ENCODE measurements at regions not wholly inside any gene's neighbourhood (a gene's known extent, or its start where the extent isn't known, plus 50 kb on each side); places are given as distances from the start of the nearest gene placed in this dataset.

DNA sequence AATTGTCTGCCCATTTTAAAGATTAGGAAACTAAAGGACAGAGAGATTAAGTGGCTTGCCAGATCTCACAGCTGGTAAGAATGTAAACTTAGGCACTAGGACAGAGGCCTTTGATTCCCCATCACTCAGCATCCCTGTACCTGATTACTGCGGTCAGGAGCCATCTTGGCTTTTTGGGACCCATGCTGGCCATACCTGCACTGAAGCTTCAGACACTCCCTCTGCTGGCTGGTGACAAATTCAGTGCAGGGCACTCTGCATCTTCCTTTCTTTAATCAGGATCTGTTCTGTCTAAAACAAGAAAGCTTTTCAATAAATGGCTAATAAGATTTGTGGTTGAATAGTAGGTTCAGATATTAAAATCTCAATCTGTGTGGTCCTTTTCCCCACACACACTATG is 215.5 kb upstream of the RORB start:
- peak; percentile 6 for DNase-seq

DNA sequence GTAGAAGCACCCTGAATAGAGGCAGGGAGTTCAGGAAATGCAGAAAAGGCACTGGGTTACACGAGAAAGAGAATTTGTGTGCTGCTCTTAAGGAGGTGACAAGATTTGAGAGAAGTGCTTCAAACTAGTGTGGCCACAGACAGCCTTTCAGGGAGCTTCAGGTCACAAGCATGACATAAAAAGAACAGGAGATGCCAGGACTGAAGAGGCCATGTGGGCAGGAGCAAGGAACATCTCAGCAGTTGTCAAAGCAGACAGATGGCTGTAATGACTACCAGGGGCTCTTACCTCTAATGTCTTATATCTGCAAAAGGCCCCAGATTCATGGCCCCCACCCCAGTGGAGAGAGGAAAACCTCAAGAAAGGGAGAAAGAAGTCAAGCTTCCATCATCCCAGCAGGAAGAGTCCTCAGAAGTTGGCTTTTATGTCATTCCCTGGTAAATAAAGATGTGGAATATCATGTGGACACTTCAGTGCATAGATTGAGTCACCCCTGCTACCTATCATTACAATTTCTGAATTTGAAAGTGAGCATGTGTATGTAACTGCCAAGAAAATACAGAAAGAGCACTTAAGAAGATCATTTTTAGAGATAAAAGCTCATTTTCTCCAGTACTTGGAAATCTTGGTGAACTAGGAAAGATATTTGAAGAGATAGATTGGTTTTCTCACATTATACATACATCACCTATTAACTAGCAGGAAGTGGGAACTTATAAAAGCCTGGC is 214.4 kb upstream of the RORB start:
- no peak for DNase-seq

DNA sequence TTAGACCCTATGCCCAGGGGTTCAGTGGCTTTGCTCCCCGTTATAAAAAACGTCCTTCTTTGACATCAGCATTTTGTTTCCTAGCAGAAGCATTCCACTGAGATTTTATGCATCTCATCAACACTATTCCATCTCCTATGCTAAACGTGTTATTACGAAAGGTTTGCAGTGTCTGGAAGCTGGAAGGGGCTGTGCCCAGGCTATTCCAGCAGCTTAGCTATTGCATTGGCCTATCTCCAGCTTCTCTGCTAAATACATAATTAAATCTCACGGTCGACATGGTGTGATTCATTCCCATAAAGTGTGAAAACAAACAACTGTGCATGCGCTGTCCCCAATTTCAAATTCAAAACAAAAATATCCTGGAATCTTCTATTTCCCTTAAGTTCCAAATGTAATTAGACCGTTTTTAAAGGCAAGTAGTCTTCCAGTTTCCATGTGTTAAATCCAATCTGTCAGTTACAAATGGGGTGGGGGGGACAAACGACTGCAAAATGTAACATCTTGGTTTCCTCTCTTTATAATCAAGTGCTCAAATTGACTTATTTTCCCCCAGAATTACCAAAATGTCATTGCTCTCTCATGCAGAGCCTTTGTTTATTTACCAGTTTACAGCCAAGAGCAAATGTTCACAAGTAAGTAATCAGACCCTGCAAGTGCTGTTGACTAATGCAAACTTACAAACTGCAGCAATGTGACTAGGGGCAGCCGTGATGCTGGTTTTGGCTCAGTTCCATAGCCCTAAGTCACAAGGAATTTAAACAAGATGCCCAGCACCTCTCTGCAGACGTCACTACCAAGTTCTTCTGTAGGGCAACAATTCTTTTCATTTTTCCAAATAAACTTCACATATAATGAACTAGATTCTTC is 212.3 kb upstream of the RORB start:
- no peak for DNase-seq

DNA sequence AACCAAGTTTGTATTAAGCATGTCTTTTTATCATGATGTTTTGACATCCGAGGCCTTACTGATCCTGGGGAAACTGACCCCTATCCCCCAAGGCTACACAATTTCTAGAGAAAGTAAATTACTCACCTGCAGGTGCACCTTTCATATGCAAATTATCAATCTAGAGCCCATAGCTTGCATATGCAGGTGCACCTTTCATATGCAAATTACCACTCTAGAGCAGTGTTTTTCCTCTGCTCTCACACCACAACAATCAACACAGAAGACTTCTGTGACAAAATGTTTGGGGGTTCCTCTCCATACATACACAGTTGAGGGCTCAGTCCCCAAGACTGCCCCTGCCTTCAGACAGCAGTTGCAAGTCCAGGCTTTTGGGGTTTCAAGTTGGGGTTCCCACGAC is 203.7 kb upstream of the RORB start:
- DNase-seq, result no peak

DNA sequence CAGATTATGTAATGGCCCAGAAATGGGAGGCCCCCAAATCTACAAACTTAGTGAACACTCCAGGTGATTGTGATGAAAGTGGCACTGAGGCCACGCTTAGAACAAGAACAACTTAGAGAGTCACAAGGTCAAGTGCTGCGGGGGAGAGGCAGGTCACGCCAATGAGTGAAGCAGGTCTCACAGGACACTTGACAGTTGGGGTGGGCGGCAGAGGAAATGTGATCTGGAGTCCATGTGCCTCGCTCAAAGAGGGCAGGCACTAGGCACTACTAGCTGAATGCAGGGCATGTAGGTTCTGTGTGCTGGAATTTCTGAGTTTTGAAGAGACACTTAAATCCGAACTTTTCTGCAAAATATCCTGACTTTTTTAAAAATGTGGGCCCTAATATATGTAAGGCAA is 193.2 kb upstream of the RORB start:
- DNase-seq, result no peak

DNA sequence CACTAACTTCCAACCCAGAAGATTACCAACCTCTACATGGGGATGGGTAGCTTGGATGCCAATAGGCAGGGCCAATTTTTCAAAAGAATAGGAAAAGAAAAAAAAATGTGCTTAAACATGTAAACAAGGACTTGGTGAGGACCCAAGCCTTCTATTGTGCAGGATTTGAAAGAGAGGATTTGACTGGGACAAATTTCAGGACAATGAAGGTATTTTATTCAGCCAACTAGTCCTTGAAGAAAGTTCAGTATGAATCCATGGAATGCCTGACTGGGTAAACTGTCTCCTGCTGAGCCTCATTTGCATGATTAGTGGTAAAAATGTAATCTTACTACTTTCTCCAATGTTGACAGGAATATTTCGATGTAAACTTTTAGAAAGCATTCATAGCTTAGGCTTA is 192.5 kb upstream of the RORB start:
- DNase-seq, result no peak

DNA sequence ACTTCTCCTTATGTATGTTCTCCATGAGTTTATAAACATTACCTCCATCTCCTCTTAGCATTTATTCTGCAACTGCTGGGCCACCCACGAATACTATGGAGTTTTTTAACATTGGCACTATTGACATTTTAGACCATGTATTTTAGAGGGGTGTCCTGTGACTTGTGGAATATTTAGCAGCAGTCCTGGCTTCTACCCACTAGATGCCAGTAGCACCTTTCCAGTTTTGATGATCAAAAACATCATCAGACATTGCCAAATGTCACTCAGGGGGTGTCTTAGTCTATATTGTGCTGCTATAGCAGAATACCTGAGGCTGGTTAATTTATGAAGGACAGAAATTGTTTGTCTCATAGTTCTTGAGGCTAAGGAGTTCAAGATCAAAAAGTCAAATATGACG is 187.5 kb upstream of the RORB start:
- DNase-seq, result no peak

DNA sequence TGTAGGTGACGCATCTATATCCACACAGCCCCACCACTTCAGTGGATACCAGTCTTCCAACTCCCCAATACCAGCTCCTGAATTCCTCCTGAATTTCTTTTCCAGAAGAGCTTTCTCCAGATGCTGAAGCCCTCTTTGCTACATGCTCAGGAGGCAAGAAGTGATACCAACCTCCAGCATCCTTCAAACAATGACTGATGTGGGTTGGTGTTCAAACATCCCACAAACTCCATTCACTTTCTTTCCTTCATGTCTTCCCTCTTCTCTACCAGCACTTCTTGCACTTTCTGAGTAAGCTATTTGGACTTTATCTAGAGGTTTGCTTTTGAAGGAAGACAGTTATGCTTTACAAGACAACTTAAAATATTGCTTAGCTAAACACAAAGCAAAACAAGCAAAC is 179.9 kb upstream of the RORB start:
- no peak for DNase-seq

DNA sequence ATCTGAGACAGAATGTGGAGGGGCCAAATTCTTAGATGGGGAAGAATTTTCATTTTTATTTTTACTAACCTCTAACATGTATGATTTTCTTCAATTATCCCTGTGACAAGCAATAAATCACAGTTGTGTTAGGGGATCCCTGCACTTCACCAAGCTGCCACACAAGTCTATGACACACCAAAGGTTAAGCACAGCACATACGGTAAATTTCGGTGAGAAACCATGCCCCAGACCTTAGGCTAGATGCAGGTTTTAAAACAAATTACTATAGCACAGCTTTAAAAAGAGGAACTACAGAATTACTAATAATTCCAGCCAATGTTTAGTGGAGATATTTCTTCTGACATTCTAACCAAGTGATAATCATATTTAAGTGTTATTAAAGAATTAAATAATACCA is 175.7 kb upstream of the RORB start:
- DNase-seq, result no peak

DNA sequence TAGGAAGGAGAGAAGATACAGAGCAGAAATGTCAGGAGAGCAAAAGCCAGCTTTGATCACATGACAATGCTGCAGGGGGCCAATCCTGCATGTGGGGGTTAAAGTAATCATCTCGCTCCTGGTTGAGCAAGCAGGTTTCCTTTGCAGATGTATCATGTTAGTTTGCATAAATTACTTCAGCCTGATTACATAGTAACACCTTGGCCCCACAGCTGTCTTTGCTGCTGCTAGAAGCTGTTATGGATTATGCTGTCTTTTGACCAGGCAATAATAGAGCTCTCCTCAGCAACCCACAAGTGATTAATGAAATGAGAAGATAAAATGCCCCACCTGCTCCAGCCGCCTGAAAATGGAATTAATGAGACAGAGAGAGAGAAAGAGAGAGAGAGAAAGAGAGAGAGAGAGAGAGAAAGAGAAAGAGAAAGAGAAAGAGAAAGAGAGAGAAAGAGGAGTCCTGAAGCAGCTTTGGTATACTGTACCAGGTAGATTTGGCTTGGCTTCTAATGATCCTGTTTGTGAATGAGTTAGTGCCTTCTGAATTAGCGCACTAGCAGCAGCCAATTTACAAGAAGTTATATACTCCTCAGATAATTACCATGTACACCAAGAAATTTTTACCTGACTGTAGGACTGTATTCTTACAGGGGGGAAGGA is 174.3 kb upstream of the RORB start:
- no peak for DNase-seq

DNA sequence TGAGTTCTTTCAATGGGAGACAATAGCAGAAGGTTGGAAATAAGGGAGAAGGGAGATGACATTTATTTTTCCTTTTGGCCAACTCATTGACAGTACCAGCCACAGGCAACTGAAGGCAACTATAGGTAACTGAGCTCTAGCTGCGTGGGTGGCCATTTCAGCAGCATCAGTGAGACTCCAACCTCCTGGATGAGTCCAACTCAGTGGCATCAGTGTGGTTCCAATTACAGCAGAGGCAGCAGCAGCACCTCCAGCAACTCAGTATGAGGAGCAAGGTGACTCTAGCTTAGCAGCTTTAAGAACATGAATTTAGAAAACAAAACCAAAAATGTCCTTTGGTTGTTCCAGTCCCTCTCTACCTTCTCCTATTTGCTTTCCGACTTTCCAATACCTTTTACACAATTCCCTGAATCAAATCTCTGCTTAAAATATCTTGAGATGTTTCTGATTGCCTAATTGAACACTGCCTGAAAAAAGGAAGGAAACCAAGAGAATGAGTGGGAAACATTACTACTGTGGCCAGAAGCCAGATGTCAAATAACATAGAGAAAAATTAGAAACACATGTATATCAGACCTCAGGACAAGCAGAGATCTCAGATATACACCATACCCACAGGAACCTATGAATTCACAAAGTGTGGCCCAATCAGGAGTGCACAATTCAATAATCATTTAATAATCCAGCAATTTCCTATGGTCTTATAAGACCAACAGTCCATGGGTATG is 166.5 kb upstream of the RORB start:
- DNase-seq, result no peak

DNA sequence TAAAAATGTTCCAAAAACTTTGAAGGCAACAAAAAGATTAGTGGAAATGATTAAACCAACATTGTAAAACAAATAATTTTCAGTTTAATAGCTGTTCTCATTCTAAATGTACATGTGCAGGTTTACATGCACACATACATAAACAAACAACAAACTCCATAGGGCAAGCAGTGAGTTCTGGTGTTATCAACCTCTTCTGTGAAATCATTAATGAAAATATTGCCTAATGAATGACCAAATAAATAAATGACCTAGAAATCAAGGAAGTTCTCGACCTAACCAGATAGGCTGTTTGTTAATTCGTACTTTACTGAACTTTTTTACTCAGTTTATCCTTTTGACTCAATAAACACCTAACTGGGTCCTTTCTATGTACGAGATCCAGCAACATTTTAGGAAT is 165.5 kb upstream of the RORB start:
- no peak for DNase-seq

DNA sequence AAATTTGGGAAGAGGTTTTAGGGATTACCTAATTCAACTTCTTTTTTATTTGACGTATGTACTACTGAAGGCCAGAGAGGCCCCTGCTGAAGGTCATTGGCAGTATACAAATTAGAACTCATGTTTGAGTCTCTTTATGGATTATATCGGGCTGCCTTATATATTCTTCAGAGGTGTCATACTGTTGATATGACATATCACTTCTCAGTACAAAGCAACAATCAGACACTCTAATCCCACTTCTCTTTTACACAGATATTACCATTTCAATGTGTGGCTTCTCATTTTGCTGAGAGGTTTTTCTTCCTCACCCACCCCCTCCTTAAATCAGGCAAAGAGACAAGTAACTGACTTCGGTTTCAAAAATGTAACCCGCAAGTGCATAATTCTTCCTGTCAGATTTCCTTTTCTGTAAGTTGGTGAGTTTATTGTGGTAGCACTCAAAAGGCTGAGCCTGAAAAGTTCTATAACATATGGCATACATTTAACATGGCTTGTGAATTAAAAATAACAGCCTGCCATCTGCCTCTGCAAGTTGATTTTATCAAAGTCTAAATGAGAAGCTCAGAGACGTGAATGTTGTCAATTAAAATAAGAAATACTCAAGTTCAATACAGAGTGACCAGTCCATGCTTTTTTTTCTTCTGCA is 163.6 kb upstream of the RORB start:
- no peak for DNase-seq

DNA sequence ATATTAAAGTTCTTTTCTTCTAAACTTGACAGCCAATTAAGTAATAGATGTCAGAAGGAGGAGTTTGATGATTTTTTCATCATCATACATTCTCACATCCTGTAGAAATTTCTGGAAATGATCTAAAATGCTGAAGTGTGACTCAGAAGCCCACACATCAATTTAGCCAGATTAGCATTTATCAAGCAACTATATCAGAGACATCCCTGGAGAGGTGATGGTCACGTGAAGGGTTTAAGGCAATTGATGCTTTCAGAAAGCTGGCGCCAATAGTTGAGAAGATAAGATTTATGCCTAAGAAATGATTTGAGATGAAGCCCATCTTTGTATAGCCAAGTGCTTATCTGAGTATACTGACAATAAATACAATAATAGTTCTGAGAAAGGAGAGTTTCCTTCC is 162.9 kb upstream of the RORB start:
- DNase-seq, result no peak

DNA sequence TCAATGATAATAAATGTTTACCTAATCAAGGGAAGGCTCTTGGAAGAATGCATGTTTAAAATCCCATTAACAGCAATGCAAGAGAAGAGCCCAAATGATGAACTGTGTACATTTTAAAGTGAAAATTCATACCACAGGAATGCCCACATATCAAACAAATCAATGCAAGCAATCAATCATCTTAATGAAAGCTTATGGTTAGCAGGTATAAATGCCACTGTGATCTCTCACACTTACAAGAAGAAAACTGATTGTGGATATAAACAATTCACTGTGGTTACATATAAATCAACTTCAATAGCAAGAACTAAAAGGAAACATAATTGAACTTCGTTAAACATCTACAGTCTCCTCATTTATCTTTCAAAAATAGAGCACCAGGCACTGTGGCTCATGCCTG is 161.0 kb upstream of the RORB start:
- no peak for DNase-seq

DNA sequence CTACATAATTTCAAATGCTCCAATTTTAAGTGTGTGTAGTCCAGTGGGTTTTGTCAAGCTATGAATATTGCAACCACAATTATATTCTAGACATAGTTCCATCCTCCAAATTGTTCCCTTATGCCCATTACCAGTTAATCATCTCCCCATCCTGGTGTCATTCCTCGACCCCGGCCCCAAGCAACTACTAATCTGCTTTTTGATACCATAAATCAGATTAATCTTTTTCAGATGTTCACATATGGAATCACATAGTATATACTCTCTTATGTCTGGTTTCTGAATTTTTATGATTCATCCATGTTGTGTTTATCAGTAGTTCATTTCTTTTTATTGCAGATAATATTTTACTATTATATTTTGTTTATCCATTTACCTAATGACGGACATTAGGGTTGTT is 148.4 kb upstream of the RORB start:
- no peak for DNase-seq

DNA sequence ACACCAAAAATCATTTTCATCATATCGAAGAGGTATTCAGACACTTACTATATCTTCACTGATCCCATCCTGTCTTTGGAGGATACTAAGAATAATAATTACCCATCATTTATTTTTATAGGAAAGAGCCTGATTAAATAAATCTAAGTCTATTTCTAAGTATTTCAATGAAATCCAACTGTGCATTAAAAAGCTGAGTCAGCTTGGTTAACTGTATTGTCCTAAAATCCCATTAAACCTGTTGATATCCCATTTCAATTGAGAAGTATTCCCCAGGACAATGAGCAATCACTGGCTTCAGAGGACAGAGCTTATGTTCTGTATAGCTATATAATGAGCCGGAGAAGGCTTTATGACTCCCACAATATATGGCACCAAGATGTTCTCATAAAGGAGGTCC is 142.0 kb upstream of the RORB start:
- DNase-seq, result no peak

DNA sequence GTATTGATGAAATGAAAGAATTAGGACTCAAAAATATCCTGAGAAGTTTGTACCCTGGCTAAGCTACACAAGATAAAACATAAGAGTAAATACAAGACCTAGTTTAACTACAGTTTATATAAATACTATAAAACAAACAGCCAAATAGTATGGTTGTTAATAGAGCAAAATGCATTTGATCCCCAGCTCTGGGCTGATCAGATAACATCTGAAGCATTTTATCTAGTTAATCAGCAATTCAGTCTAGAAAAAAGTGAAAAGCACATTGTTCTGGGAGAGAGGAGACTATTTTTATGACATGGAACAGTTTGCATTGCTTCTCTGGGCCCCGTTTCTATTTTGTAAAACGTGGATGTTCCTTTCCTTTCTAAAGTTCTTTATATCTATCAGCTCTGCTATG is 139.6 kb upstream of the RORB start:
- DNase-seq, result no peak

DNA sequence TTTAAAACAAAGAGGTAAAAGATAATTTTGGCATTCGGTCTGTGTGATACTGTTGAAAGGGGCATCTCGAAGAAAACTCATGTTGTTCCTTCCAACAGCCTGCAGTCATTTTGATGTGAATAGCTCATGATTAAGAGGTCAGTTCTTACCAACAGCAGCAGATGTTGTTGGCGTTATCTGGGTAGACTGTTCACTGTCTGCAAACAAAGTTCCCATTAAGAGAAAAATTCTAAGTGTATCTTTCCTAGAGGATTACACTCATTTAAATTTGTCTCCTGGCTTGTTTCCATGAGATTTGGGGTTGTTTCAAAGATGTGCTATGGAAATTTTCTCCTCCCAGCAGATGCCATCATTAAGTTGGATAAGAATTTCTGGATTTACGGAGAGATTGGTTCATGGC is 138.2 kb upstream of the RORB start:
- DNase-seq, result no peak

DNA sequence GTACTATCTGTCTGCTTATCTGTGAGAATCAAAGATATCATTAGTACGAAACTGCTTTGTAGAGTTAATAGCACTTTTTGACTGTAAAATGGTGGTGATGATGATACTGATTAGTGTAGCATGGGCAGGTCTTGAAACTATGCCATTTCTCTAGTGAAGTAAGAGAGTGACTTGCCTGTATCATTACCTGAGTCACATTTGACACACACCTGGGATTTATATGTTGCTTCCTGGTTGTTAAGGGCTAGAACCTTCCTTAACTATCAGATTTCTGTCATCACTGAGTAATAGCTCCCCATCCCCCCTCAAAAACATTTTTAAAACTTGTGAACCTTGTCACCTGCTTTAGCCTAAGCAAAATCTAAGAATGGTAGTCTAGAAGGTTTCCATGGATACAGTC is 135.6 kb upstream of the RORB start:
- DNase-seq, result no peak

DNA sequence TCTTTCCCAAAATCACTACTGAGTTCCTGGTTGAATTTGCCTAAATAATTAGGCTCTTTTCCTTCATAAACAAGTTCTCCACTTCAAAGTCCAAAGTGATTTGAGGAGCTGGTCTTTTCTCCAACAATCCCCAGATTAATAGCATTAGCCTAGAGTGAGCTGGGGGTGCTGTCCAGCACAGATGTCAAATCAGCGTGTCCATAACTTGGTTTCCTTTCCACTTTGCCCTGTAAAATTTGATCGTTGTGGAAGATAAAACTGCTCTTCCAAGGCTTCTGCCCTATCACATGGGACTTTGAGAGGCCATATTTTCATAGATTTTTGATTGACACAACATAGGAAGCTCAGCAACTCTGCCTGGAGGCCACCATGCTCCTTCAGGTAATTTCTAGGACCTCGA is 134.7 kb upstream of the RORB start:
- no peak for DNase-seq

DNA sequence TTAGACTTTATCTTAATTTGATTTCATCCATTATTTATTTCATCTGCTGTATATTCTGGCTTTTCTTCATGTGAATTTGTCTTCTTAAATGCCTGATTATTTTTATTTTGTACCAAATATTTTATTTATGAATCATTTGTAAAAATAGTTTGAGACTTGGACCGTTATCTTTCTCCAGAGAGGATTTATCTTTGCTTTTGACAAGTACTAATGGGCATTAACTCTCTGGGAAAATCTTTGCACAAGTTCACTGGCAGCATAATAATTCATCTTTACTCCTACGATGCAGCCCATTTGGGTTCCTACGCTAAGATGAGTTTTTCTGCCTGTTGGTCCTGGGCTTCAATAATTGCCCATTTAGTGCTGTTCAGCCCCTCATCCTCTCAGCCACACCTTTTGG is 131.0 kb upstream of the RORB start:
- no peak for DNase-seq

DNA sequence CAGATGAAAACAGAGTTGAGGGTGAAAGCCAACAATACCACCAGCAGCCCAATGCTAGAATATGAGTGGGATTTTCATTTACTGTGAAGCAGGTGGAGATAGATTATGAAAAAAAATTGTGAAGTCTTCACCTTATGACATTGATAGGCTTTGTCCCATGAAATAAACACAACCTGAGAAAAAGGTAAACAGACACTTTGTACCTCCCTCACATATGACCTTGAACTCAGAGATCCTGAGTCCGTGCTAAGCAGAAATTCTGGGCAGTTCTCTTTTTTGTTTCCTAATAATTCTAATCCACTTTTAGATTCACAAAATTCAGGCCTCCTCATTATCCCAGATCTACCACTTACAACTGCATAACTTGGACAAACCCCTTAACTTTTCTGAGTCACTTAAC is 127.3 kb upstream of the RORB start:
- DNase-seq, result no peak
